A673 (cell line): ENCODE measurements at regions not wholly inside any gene's neighbourhood (a gene's known extent, or its start where the extent isn't known, plus 50 kb on each side); places are given as distances from the start of the nearest gene placed in this dataset.

Experiments used
- BruUV-seq: library from RNA; stranded (reverse); fragments of 400-500 nt; replicated peaks from 2 replicates; lab custom pipeline; 2021; lab: Mats Ljungman, UMichigan
- CTCF ChIA-PET: fragments of 300-600 bp; sonication (Branson Sonifier 250); formaldehyde crosslinking; loops from one replicate; lab custom pipeline; 2022; ENCODE audit warnings: antibody characterized with exemption; lab: Charles Lee
- POLR2A ChIA-PET: fragments of 300-600 bp; sonication (Branson Sonifier 250); formaldehyde crosslinking; loops from one replicate; lab custom pipeline; 2022; ENCODE audit warnings: antibody characterized with exemption; ENCODE audit not compliant: low non-redundant PET; lab: Charles Lee
- DNase-seq: peaks from one replicate; pipeline ENCODE4 v3.0.0-alpha.2; 2015; ENCODE audit warnings: low spot score
- H3K27ac ChIP-seq: fragments of 200-600 bp; sonication (generic); 2 replicates; pipeline ENCODE4 v1.5.1; 2016; ENCODE audit warnings: mixed run types, low read depth, mild to moderate bottlenecking, mixed read lengths, antibody characterized with exemption, low read length; ENCODE audit not compliant: poor library complexity, severe bottlenecking
- H3K27me3 ChIP-seq: fragments of 200-600 bp; sonication (generic); replicated peaks from 2 replicates; pipeline ENCODE4 v1.6.1; 2017; ENCODE audit warnings: mixed run types, low read depth, mild to moderate bottlenecking, mixed read lengths, antibody characterized with exemption, low read length; ENCODE audit not compliant: insufficient read depth, poor library complexity
- H3K36me3 ChIP-seq: fragments of 200-600 bp; sonication (generic); 2 replicates; pipeline ENCODE4 v1.6.1; 2016; ENCODE audit warnings: mixed run types, mild to moderate bottlenecking, mixed read lengths, antibody characterized with exemption, low read length; ENCODE audit not compliant: insufficient read depth, poor library complexity, severe bottlenecking
- H3K4me1 ChIP-seq: fragments of 200-600 bp; sonication (generic); 2 replicates; pipeline ENCODE4 v1.6.1; 2017; ENCODE audit warnings: mixed run types, mild to moderate bottlenecking, mixed read lengths, antibody characterized with exemption, low read length; ENCODE audit not compliant: insufficient read depth, poor library complexity, severe bottlenecking
- H3K4me3 ChIP-seq: fragments of 200-600 bp; sonication (generic); 2 replicates; pipeline ENCODE4 v1.5.1; 2016; ENCODE audit warnings: low read depth, mixed run types, mild to moderate bottlenecking, mixed read lengths, low read length; ENCODE audit not compliant: poor library complexity, severe bottlenecking
- H3K9me3 ChIP-seq: fragments of 200-600 bp; sonication (generic); 2 replicates; pipeline ENCODE4 v1.6.1; 2016; ENCODE audit warnings: mixed run types, low read depth, mild to moderate bottlenecking, mixed read lengths, antibody characterized with exemption, low read length; ENCODE audit not compliant: poor library complexity, severe bottlenecking
- EZH2 ChIP-seq: fragments of 200-600 bp; sonication (generic); IDR thresholded peaks from 2 replicates; pipeline ENCODE4 v1.6.1; 2017; ENCODE audit warnings: borderline replicate concordance, low read depth, mild to moderate bottlenecking, mixed read lengths, antibody characterized with exemption, low read length; ENCODE audit not compliant: poor library complexity, severe bottlenecking
- intact Hi-C: fragments of 100-400 bp; cut with micrococcal nuclease; formaldehyde crosslinking; loops from one replicate; pipeline ENCODE4 v1.10.0; 2022; ENCODE audit not compliant: unreplicated experiment
- TF ChIP-seq, protein P1 (sequence below): fragments of 300-800, 200-600 bp; sonication (generic); conservative IDR thresholded peaks from 2 replicates; pipeline ENCODE4 v1.5.1; 2017; ENCODE audit warnings: low read depth, mild to moderate bottlenecking, antibody characterized with exemption, low read length, moderate library complexity, mixed read lengths

DNA sequence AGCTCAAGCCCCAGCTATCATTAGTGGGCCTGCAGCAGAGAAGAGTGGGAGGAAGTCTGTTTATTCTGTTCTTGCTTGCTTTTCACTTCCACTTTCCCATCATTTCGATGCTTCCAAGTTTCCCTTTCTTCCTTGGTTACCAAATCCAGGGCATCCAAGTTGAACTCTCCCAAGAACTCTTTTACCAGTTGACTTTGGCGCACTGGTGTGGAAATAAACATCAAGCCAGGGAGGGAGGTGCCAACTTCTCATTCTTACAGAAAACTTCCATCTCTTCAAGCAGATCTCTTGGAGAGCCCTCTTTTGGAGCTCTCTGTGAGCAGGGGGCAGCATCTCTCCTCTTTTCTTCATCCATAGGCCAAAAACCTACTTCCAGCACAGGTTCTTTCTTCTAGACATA, 85.7 kb upstream of the RGS17 start:
- ChIA-PET POLR2A (no interaction called here), CTCF (no interaction called here)
- no TSS peak for BruUV-seq
- TF ChIP-seq EZH2 = no peak
- TF ChIP-seq, protein P1, sequence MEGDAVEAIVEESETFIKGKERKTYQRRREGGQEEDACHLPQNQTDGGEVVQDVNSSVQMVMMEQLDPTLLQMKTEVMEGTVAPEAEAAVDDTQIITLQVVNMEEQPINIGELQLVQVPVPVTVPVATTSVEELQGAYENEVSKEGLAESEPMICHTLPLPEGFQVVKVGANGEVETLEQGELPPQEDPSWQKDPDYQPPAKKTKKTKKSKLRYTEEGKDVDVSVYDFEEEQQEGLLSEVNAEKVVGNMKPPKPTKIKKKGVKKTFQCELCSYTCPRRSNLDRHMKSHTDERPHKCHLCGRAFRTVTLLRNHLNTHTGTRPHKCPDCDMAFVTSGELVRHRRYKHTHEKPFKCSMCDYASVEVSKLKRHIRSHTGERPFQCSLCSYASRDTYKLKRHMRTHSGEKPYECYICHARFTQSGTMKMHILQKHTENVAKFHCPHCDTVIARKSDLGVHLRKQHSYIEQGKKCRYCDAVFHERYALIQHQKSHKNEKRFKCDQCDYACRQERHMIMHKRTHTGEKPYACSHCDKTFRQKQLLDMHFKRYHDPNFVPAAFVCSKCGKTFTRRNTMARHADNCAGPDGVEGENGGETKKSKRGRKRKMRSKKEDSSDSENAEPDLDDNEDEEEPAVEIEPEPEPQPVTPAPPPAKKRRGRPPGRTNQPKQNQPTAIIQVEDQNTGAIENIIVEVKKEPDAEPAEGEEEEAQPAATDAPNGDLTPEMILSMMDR = no peak
- H3K9me3 ChIP-seq = no peaks in the 10 kb centered on the region
- H3K27ac ChIP-seq = no peak overlapping the region
- H3K27me3 ChIP-seq = no peaks in the 10 kb centered on the region
- no peaks in the 10 kb centered on the region for H3K4me1 ChIP-seq
- DNase-seq = no peak
- no peak overlapping the region for H3K4me3 ChIP-seq
- intact Hi-C loops = no loop called here
- H3K36me3 ChIP-seq = no peaks in the 10 kb centered on the region

DNA sequence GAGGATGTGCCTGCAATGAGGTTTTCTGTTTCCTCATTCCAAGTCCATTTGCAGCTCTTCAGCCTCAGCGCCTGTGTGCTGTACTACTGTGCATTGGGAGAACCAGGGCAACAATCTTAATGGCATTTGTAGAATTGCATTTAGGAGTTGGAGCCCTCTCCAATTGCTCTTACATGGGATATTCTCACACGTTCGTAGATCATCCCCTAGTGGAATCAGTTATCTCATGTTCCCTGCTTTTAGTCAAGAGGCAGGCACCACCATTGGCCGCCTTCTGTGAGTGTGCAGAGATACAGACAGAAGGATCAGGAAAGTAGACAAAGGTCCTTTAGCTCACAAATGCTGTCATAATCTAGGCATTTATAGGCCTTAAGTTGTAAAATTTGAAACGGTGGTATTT, 84.2 kb upstream of the RGS17 start:
- Histone ChIP-seq H3K9me3 (no peaks in the 10 kb centered on the region), H3K4me3 (no peak overlapping the region), H3K4me1 (peaks cover 9% of the 10 kb centered on the region), H3K27me3 (no peaks in the 10 kb centered on the region), H3K36me3 (no peaks in the 10 kb centered on the region), H3K27ac (no peak overlapping the region)
- CTCF ChIA-PET = no interaction called here
- POLR2A ChIA-PET = no interaction called here
- intact Hi-C loops = no loop called here
- DNase-seq = no peak
- TF ChIP-seq, protein P1 = no peak
- no peak for TF ChIP-seq EZH2
- BruUV-seq = no TSS peak

DNA sequence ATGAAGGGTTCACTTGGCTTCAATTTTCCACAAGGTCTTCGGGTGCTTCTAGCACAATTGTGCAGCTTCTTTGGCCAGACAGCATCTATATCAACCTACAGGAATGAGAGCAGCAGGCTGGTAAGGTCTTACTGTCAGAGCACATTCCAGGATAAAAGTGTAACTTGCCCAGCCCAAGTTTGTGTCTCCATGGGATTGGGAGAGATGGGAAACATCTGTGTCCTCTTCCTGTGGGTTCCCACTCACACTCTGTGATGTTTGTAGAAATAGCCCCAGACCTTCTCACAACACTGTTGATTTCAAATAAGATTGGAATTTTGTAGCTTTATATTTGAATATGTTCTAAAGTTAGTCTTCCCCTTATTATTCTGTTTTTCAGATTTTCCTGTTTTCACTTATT, 83.4 kb upstream of the RGS17 start:
- Histone ChIP-seq H3K9me3 (peaks cover under 1% of the 10 kb centered on the region), H3K27me3 (no peaks in the 10 kb centered on the region), H3K27ac (no peak overlapping the region), H3K4me1 (peaks cover 10% of the 10 kb centered on the region), H3K36me3 (no peaks in the 10 kb centered on the region), H3K4me3 (no peak overlapping the region)
- no peak for TF ChIP-seq EZH2
- TF ChIP-seq, protein P1 = no peak
- ChIA-PET CTCF (no interaction called here), POLR2A (no interaction called here)
- no TSS peak for BruUV-seq
- intact Hi-C loops = no loop called here
- no peak for DNase-seq
